Fibroblast of lung (primary cell): ENCODE measurements at regions not wholly inside any gene's neighbourhood (a gene's known extent, or its start where the extent isn't known, plus 50 kb on each side); places are given as distances from the start of the nearest gene placed in this dataset.
A peak's percentile ranks its signal among the peaks of the same experiment; 100 is the strongest.

Source experiments
- DNase-seq, 2 donors: peaks; one replicate each; pipeline versions ENCODE4 v3.0.0 to v3.0.0-alpha.2; 2010; ENCODE audit warnings: low read depth in 2 of 2
- H2AFZ ChIP-seq: 2 replicates; pipeline ENCODE4 v1.5.1; 2012; ENCODE audit warnings: low read length, control low read depth, inconsistent platforms
- H3K27ac ChIP-seq: 2 replicates; pipeline ENCODE4 v1.5.1; 2011; ENCODE audit warnings: low read length, control low read depth; ENCODE audit not compliant: insufficient read depth
- H3K27me3 ChIP-seq: 2 replicates; pipeline ENCODE4 v1.5.1; 2011; ENCODE audit warnings: mild to moderate bottlenecking, low read length; ENCODE audit not compliant: control insufficient read depth, insufficient read depth
- H3K36me3 ChIP-seq: 2 replicates; pipeline ENCODE4 v1.5.1; 2011; ENCODE audit warnings: low read length; ENCODE audit not compliant: control insufficient read depth, insufficient read depth
- H3K4me1 ChIP-seq: 2 replicates; pipeline ENCODE4 v1.5.1; 2011; ENCODE audit warnings: low read length; ENCODE audit not compliant: control insufficient read depth, insufficient read depth; ENCODE audit errors: extremely low read depth
- H3K4me2 ChIP-seq: 2 replicates; pipeline ENCODE4 v1.5.1; 2011; ENCODE audit warnings: low read length, control low read depth; ENCODE audit not compliant: insufficient read depth; ENCODE audit errors: extremely low read depth
- H3K4me3 ChIP-seq, 4 experiments: fragments of 200-600 bp in 1 of 4; sonication (generic) in 1 of 4; replicated peaks in 1 of 4; 2 replicates each; pipeline ENCODE4 v1.5.1; 2011 to 2016; ENCODE audit warnings: low read length in 4 of 4, low read depth in 3 of 4, mild to moderate bottlenecking in 3 of 4, control low read depth in 2 of 4, inconsistent platforms in 1 of 4, mixed read lengths in 1 of 4; ENCODE audit not compliant: insufficient read depth in 1 of 4; ENCODE audit errors: control extremely low read depth in 1 of 4
- H3K79me2 ChIP-seq: 2 replicates; pipeline ENCODE4 v1.5.1; 2012; ENCODE audit warnings: mild to moderate bottlenecking, low read length, inconsistent platforms; ENCODE audit not compliant: control insufficient read depth, insufficient read depth
- H3K9ac ChIP-seq: 2 replicates; pipeline ENCODE4 v1.5.1; 2011; ENCODE audit warnings: mild to moderate bottlenecking, low read length, control low read depth; ENCODE audit not compliant: insufficient read depth
- H3K9me3 ChIP-seq: 2 replicates; pipeline ENCODE4 v1.5.1; 2012; ENCODE audit warnings: low read depth, low read length; ENCODE audit not compliant: control insufficient read depth, insufficient read depth
- H4K20me1 ChIP-seq: 2 replicates; pipeline ENCODE4 v1.5.1; 2011; ENCODE audit warnings: low read length; ENCODE audit not compliant: control insufficient read depth, insufficient read depth; ENCODE audit errors: extremely low read depth
- CTCF ChIP-seq, 2 donors: IDR thresholded peaks in 1 of 2; conservative IDR thresholded peaks in 1 of 2; 1 replicate in 1 of 2; 2 replicates in 1 of 2; pipeline ENCODE4 v1.5.1; 2011 to 2012; ENCODE audit warnings: low read length in 2 of 2, control low read depth in 1 of 2, inconsistent platforms in 1 of 2, low read depth in 1 of 2, mild to moderate bottlenecking in 1 of 2
- EZH2 ChIP-seq: IDR thresholded peaks from 2 replicates; pipeline ENCODE4 v1.5.1; 2012; ENCODE audit warnings: low read length, control low read depth, mild to moderate bottlenecking; ENCODE audit errors: missing control alignments

GRCh38 chr6:128724738-128725137 lies 158.2 kb upstream of the LAMA2 start:
- Histone ChIP-seq H3K9me3 (no peaks in the 10 kb centered on the region), H3K9ac (no peak overlapping the region), H3K27ac (no peak overlapping the region), H2AFZ (no peak overlapping the region), H3K79me2 (no peaks in the 10 kb centered on the region), H3K4me1 (no peaks in the 10 kb centered on the region), H3K36me3 (no peaks in the 10 kb centered on the region), H4K20me1 (no peaks in the 10 kb centered on the region), H3K4me3 (no peak overlapping the region), H3K27me3 (no peaks in the 10 kb centered on the region), H3K4me2 (no peak overlapping the region)
- TF ChIP-seq EZH2 (no peak), CTCF (conservative IDR thresholded peaks at IDR 0.05 in 1 of 2, IDR thresholded peaks at IDR 0.05 in 1 of 2; ENCODE audit: low read depth in 1 of 2, low read length in 2 of 2) (no peak)
- no peak for DNase-seq

GRCh38 chr6:128723667-128724066 lies 159.3 kb upstream of the LAMA2 start:
- H3K9me3 ChIP-seq: no peaks in the 10 kb centered on the region

GRCh38 chr6:128720891-128721290 lies 162.0 kb upstream of the LAMA2 start:
- Histone ChIP-seq H3K4me3 (no peak overlapping the region), H3K36me3 (no peaks in the 10 kb centered on the region), H3K9ac (no peak overlapping the region), H3K27me3 (no peaks in the 10 kb centered on the region), H2AFZ (no peak overlapping the region), H4K20me1 (no peaks in the 10 kb centered on the region), H3K4me2 (no peak overlapping the region), H3K9me3 (no peaks in the 10 kb centered on the region), H3K27ac (no peak overlapping the region), H3K4me1 (no peaks in the 10 kb centered on the region), H3K79me2 (no peaks in the 10 kb centered on the region)
- no peak for DNase-seq
- TF ChIP-seq EZH2: no peak
- no peak for TF ChIP-seq CTCF (conservative IDR thresholded peaks at IDR 0.05 in 1 of 2, IDR thresholded peaks at IDR 0.05 in 1 of 2; ENCODE audit: low read depth in 1 of 2, low read length in 2 of 2)

More at GRCh38 chr6:128723667-128724066, 159.3 kb upstream of the LAMA2 start:
- Histone ChIP-seq H2AFZ (no peak overlapping the region), H3K4me1 (no peaks in the 10 kb centered on the region), H3K79me2 (no peaks in the 10 kb centered on the region), H3K4me3 (no peak overlapping the region), H3K4me2 (no peak overlapping the region), H3K27me3 (no peaks in the 10 kb centered on the region), H3K36me3 (no peaks in the 10 kb centered on the region), H3K27ac (no peak overlapping the region), H4K20me1 (no peaks in the 10 kb centered on the region), H3K9ac (no peak overlapping the region)
- no peak for TF ChIP-seq EZH2
- no peak for TF ChIP-seq CTCF (conservative IDR thresholded peaks at IDR 0.05 in 1 of 2, IDR thresholded peaks at IDR 0.05 in 1 of 2; ENCODE audit: low read depth in 1 of 2, low read length in 2 of 2)
- peak in 1 of 2 donors; percentile 67 for DNase-seq
